DLD1 (cell line): ENCODE measurements at regions not wholly inside any gene's neighbourhood (a gene's known extent, or its start where the extent isn't known, plus 50 kb on each side); places are given as distances from the start of the nearest gene placed in this dataset.

Source experiments
- in situ Hi-C: cut with HindIII; loops from 2 replicates; pipeline ENCODE4 v1.10.0; 2017; ENCODE audit warnings: low sequenced_read_pairs

GRCh38 chr18:71597219-71597618, 946.9 kb downstream of the CBLN2 start:
- in situ Hi-C loops, result no loop called here

- in situ Hi-C loops, result no loop called here
Observed at GRCh38 chr18:71583252-71583651, 960.9 kb downstream of the CBLN2 start.

GRCh38 chr18:71554686-71555085, 989.5 kb downstream of the CBLN2 start:
- in situ Hi-C loops, result no loop called here

GRCh38 chr18:71541643-71542042, 1002.5 kb downstream of the CBLN2 start:
- in situ Hi-C loops, result no loop called here

GRCh38 chr18:71529703-71530303, 1014.3 kb downstream of the CBLN2 start:
- in situ Hi-C loops, result no loop called here

- in situ Hi-C loops, result no loop called here
Observed at GRCh38 chr18:71523483-71524435, 1020.4 kb downstream of the CBLN2 start.

GRCh38 chr18:71505526-71505925, 1038.6 kb downstream of the CBLN2 start:
- in situ Hi-C loops, result no loop called here

GRCh38 chr18:71503222-71503621, 1040.9 kb downstream of the CBLN2 start:
- in situ Hi-C loops, result no loop called here

- in situ Hi-C loops, result no loop called here
Observed at GRCh38 chr18:71485611-71486010, 1058.5 kb downstream of the CBLN2 start.

- in situ Hi-C loops, result no loop called here
Observed at GRCh38 chr18:71471963-71472725, 1072.0 kb downstream of the CBLN2 start.

GRCh38 chr18:71456206-71456605, 1087.9 kb downstream of the CBLN2 start:
- in situ Hi-C loops, result no loop called here

- in situ Hi-C loops, result no loop called here
Observed at GRCh38 chr18:71450257-71450656, 1093.9 kb downstream of the CBLN2 start.

GRCh38 chr18:71443706-71444480, 1100.2 kb downstream of the CBLN2 start:
- in situ Hi-C loops, result no loop called here

- in situ Hi-C loops, result no loop called here
Observed at GRCh38 chr18:71442731-71443141, 1101.4 kb downstream of the CBLN2 start.

GRCh38 chr18:71441156-71441555, 1103.0 kb downstream of the CBLN2 start:
- in situ Hi-C loops, result no loop called here

GRCh38 chr18:71437511-71437910, 1106.6 kb downstream of the CBLN2 start:
- in situ Hi-C loops, result no loop called here

GRCh38 chr18:71433373-71433772, 1110.8 kb downstream of the CBLN2 start:
- in situ Hi-C loops, result no loop called here

- in situ Hi-C loops, result no loop called here
Observed at GRCh38 chr18:71431689-71432088, 1112.5 kb downstream of the CBLN2 start.

GRCh38 chr18:71431171-71431570, 1113.0 kb downstream of the CBLN2 start:
- in situ Hi-C loops, result no loop called here

GRCh38 chr18:71426441-71426840, 1117.7 kb downstream of the CBLN2 start:
- in situ Hi-C loops, result no loop called here
